Thyroid gland (tissue), 4 donors: ENCODE measurements at regions not wholly inside any gene's neighbourhood (a gene's known extent, or its start where the extent isn't known, plus 50 kb on each side); places are given as distances from the start of the nearest gene placed in this dataset.

Source experiments
- POLR2A ChIP-seq, 2 donors: fragments of 450-650 bp; IDR thresholded peaks; one replicate each; pipeline ENCODE4 v1.6.1; 2017; ENCODE audit warnings: antibody characterized with exemption in 2 of 2, mild to moderate bottlenecking in 2 of 2, moderate library complexity in 1 of 2
- TF ChIP-seq, protein P1 (sequence below), 6 experiments: fragments of 200-600 bp in 3 of 6; fragments of 450-650 bp in 3 of 6; sonication (generic) in 3 of 6; IDR thresholded peaks; one replicate each; pipeline ENCODE4 v1.5.1; 2016 to 2019; ENCODE audit warnings: antibody characterized with exemption in 6 of 6, mild to moderate bottlenecking in 2 of 6, inconsistent platforms in 1 of 6, moderate library complexity in 1 of 6

GRCh38 chr13:30830638-30830965, 75.5 kb upstream of the MEDAG start:
- TF ChIP-seq, protein P1, sequence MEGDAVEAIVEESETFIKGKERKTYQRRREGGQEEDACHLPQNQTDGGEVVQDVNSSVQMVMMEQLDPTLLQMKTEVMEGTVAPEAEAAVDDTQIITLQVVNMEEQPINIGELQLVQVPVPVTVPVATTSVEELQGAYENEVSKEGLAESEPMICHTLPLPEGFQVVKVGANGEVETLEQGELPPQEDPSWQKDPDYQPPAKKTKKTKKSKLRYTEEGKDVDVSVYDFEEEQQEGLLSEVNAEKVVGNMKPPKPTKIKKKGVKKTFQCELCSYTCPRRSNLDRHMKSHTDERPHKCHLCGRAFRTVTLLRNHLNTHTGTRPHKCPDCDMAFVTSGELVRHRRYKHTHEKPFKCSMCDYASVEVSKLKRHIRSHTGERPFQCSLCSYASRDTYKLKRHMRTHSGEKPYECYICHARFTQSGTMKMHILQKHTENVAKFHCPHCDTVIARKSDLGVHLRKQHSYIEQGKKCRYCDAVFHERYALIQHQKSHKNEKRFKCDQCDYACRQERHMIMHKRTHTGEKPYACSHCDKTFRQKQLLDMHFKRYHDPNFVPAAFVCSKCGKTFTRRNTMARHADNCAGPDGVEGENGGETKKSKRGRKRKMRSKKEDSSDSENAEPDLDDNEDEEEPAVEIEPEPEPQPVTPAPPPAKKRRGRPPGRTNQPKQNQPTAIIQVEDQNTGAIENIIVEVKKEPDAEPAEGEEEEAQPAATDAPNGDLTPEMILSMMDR (IDR thresholded peaks at IDR 0.05), result no peak
- no peak for TF ChIP-seq POLR2A (IDR thresholded peaks at IDR 0.05)
